Neural cell (in vitro differentiated cells): ENCODE measurements at regions not wholly inside any gene's neighbourhood (a gene's known extent, or its start where the extent isn't known, plus 50 kb on each side); places are given as distances from the start of the nearest gene placed in this dataset.

Experiments used
- H2AFZ ChIP-seq: fragments of 200-600, 300-800 bp; sonication (generic), shearing (Covaris generic); 2 replicates; pipeline ENCODE4 v1.6.0; 2014; ENCODE audit warnings: low read depth, mild to moderate bottlenecking, antibody characterized with exemption, low read length, moderate library complexity
- H3F3A ChIP-seq: fragments of 200-600 bp; shearing (Covaris generic); 2 replicates; pipeline ENCODE4 v1.6.1; 2016; ENCODE audit warnings: mild to moderate bottlenecking, moderate library complexity, mixed read lengths, antibody characterized with exemption, low read length; ENCODE audit not compliant: insufficient read depth, poor library complexity, severe bottlenecking
- H3K27ac ChIP-seq: fragments of 200-600, 300-800 bp; sonication (generic), shearing (Covaris generic); 2 replicates; pipeline ENCODE4 v1.5.1; 2014; ENCODE audit warnings: mild to moderate bottlenecking, low read length, moderate library complexity
- H3K27me3 ChIP-seq: fragments of 300-800, 200-600 bp; sonication (generic), shearing (Covaris generic); 2 replicates; pipeline ENCODE4 v1.6.0; 2014; ENCODE audit warnings: mild to moderate bottlenecking, low read depth, low read length, moderate library complexity; ENCODE audit not compliant: insufficient read depth
- H3K36me3 ChIP-seq: fragments of 300-800, 200-600 bp; sonication (generic), shearing (Covaris generic); 2 replicates; pipeline ENCODE4 v1.5.1; 2014; ENCODE audit warnings: mild to moderate bottlenecking, antibody characterized with exemption, low read length, moderate library complexity; ENCODE audit not compliant: insufficient read depth
- H3K4me2 ChIP-seq: fragments of 300-800, 200-600 bp; sonication (generic), shearing (Covaris generic); 2 replicates; pipeline ENCODE4 v1.6.0; 2014; ENCODE audit warnings: mild to moderate bottlenecking, low read length
- H3K4me3 ChIP-seq: fragments of 300-800, 200-600 bp; sonication (generic), shearing (Covaris generic); 2 replicates; pipeline ENCODE4 v1.5.1; 2014; ENCODE audit warnings: mild to moderate bottlenecking, low read length, moderate library complexity
- H3K79me2 ChIP-seq: fragments of 200-600 bp; shearing (Covaris generic); replicated peaks from 2 replicates; pipeline ENCODE4 v1.6.0; 2014; ENCODE audit warnings: mild to moderate bottlenecking, low read length, moderate library complexity; ENCODE audit not compliant: insufficient read depth
- H3K9ac ChIP-seq: fragments of 300-800, 200-600 bp; sonication (generic), shearing (Covaris generic); 2 replicates; pipeline ENCODE4 v1.6.1; 2016; ENCODE audit warnings: mild to moderate bottlenecking, low read length, mixed read lengths
- H3K9me2 ChIP-seq: fragments of 200-600 bp; shearing (Covaris generic); 2 replicates; pipeline ENCODE4 v1.6.1; 2016; ENCODE audit warnings: mild to moderate bottlenecking, low read length, mixed read lengths; ENCODE audit not compliant: insufficient read depth
- H3K9me3 ChIP-seq: fragments of 200-600, 300-800 bp; sonication (generic), shearing (Covaris generic); 2 replicates; pipeline ENCODE4 v1.6.1; 2016; ENCODE audit warnings: mild to moderate bottlenecking, mixed run types, low read length, moderate library complexity, mixed read lengths
- H4K20me1 ChIP-seq: fragments of 200-600 bp; shearing (Covaris generic); 2 replicates; pipeline ENCODE4 v1.6.1; 2016; ENCODE audit warnings: mild to moderate bottlenecking, mixed run types; ENCODE audit not compliant: insufficient read depth
- EP300 ChIP-seq: fragments of 450-650 bp; conservative IDR thresholded peaks from 2 replicates; pipeline ENCODE4 v1.6.1; 2014; ENCODE audit warnings: antibody characterized with exemption, mild to moderate bottlenecking, moderate library complexity; ENCODE audit not compliant: poor library complexity, severe bottlenecking
- EZH2 ChIP-seq: fragments of 200-600, 300-800 bp; shearing (Covaris generic), sonication (generic); IDR thresholded peaks from 2 replicates; pipeline ENCODE4 v1.6.1; 2014; ENCODE audit warnings: antibody characterized with exemption, low read length, borderline replicate concordance, mild to moderate bottlenecking; ENCODE audit not compliant: insufficient read depth, poor library complexity, severe bottlenecking
- MXI1 ChIP-seq: fragments of 450-650 bp; conservative IDR thresholded peaks from 2 replicates; pipeline ENCODE4 v1.6.1; 2014; ENCODE audit warnings: antibody characterized with exemption, mild to moderate bottlenecking; ENCODE audit not compliant: poor library complexity, severe bottlenecking
- POLR2AphosphoS5 ChIP-seq: IDR thresholded peaks from 2 replicates; pipeline ENCODE4 v1.6.1; 2012
- RAD21 ChIP-seq: fragments of 450-650 bp; conservative IDR thresholded peaks from 2 replicates; pipeline ENCODE4 v1.6.1; 2014; ENCODE audit warnings: antibody characterized with exemption, mild to moderate bottlenecking, moderate library complexity
- SMC3 ChIP-seq: fragments of 450-650 bp; conservative IDR thresholded peaks from 2 replicates; pipeline ENCODE4 v1.6.1; 2014; ENCODE audit warnings: antibody characterized with exemption, mild to moderate bottlenecking, moderate library complexity; ENCODE audit not compliant: poor library complexity
- TAF1 ChIP-seq: IDR thresholded peaks from 2 replicates; pipeline ENCODE4 v1.6.1; 2012; ENCODE audit warnings: low read depth
- TF ChIP-seq, protein P1 (sequence below): IDR thresholded peaks from 2 replicates; pipeline ENCODE4 v1.6.1; 2012; ENCODE audit warnings: borderline replicate concordance
- TF ChIP-seq, protein P2 (sequence below): fragments of 450-650 bp; IDR thresholded peaks from 2 replicates; pipeline ENCODE4 v1.5.1; 2014; ENCODE audit warnings: antibody characterized with exemption, mild to moderate bottlenecking, moderate library complexity; ENCODE audit not compliant: poor library complexity, severe bottlenecking

DNA sequence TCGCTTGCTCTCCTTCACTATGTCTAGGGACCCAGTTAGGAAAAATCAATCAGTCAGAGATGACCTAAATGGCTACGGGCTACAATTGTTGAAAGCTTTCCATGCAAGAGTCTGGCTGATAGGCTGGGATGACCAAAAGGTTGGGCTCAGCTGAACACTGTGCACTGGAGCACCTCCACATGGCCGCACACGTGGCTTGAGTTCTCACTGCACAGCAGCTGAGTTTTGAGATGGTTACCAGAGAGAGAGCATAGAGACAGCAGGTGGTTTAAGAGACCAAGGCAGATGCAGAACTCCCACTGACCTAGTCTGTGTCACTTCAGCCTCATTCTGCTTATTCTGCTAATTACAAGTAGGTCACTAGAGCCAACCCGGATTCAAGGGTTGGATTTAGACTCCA lies 2354.8 kb upstream of the C9orf72 start:
- Histone ChIP-seq H3K27ac (no peak overlapping the region), H3K79me2 (no peaks in the 10 kb centered on the region), H4K20me1 (no peaks in the 10 kb centered on the region), H3K9me2 (no peaks in the 10 kb centered on the region), H3K9ac (no peak overlapping the region), H2AFZ (no peak overlapping the region), H3K4me2 (no peak overlapping the region), H3K36me3 (no peaks in the 10 kb centered on the region), H3K27me3 (no peaks in the 10 kb centered on the region), H3F3A (no peaks in the 10 kb centered on the region), H3K4me3 (no peak overlapping the region), H3K9me3 (no peaks in the 10 kb centered on the region)
- TF ChIP-seq MXI1 (no peak), EZH2 (no peak), TAF1 (no peak), POLR2AphosphoS5 (no peak), EP300 (no peak), SMC3 (no peak), RAD21 (no peak)
- TF ChIP-seq, protein P1, sequence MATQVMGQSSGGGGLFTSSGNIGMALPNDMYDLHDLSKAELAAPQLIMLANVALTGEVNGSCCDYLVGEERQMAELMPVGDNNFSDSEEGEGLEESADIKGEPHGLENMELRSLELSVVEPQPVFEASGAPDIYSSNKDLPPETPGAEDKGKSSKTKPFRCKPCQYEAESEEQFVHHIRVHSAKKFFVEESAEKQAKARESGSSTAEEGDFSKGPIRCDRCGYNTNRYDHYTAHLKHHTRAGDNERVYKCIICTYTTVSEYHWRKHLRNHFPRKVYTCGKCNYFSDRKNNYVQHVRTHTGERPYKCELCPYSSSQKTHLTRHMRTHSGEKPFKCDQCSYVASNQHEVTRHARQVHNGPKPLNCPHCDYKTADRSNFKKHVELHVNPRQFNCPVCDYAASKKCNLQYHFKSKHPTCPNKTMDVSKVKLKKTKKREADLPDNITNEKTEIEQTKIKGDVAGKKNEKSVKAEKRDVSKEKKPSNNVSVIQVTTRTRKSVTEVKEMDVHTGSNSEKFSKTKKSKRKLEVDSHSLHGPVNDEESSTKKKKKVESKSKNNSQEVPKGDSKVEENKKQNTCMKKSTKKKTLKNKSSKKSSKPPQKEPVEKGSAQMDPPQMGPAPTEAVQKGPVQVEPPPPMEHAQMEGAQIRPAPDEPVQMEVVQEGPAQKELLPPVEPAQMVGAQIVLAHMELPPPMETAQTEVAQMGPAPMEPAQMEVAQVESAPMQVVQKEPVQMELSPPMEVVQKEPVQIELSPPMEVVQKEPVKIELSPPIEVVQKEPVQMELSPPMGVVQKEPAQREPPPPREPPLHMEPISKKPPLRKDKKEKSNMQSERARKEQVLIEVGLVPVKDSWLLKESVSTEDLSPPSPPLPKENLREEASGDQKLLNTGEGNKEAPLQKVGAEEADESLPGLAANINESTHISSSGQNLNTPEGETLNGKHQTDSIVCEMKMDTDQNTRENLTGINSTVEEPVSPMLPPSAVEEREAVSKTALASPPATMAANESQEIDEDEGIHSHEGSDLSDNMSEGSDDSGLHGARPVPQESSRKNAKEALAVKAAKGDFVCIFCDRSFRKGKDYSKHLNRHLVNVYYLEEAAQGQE: no peak
- TF ChIP-seq, protein P2, sequence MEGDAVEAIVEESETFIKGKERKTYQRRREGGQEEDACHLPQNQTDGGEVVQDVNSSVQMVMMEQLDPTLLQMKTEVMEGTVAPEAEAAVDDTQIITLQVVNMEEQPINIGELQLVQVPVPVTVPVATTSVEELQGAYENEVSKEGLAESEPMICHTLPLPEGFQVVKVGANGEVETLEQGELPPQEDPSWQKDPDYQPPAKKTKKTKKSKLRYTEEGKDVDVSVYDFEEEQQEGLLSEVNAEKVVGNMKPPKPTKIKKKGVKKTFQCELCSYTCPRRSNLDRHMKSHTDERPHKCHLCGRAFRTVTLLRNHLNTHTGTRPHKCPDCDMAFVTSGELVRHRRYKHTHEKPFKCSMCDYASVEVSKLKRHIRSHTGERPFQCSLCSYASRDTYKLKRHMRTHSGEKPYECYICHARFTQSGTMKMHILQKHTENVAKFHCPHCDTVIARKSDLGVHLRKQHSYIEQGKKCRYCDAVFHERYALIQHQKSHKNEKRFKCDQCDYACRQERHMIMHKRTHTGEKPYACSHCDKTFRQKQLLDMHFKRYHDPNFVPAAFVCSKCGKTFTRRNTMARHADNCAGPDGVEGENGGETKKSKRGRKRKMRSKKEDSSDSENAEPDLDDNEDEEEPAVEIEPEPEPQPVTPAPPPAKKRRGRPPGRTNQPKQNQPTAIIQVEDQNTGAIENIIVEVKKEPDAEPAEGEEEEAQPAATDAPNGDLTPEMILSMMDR: no peak

DNA sequence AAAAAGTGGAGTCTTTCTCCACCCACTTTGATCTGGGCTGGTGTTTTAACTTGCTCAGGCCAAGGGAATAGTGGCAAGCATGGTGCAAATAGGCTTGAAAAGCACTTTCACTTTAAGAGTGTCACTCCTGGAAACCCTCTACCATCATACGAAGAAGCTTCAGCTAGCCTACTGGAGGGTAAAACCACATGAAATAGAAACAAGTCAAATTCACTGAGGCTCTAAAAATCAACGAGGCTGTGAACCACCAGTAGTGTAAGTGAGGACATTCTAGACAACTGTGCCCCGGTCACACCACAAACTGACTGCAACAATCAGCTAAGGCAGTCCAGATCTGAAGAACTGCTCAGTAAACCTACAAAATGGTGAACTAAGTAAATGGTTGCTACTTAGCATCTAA lies 2366.3 kb upstream of the C9orf72 start:
- no peaks in the 10 kb centered on the region for H3K79me2 ChIP-seq
- H3K4me2 ChIP-seq: no peak overlapping the region
- no peak overlapping the region for H3K9ac ChIP-seq
- no peak overlapping the region for H2AFZ ChIP-seq
- TF ChIP-seq EP300 (no peak), TAF1 (no peak), POLR2AphosphoS5 (no peak), EZH2 (no peak), SMC3 (no peak), MXI1 (no peak), RAD21 (no peak)
- TF ChIP-seq, protein P1: no peak
- TF ChIP-seq, protein P2: no peak
- H3F3A ChIP-seq: no peaks in the 10 kb centered on the region
- no peaks in the 10 kb centered on the region for H4K20me1 ChIP-seq
- H3K9me2 ChIP-seq: no peaks in the 10 kb centered on the region
- H3K36me3 ChIP-seq: no peaks in the 10 kb centered on the region
- no peak overlapping the region for H3K27ac ChIP-seq
- H3K9me3 ChIP-seq: peaks cover 3% of the 10 kb centered on the region
- no peak overlapping the region for H3K4me3 ChIP-seq
- no peaks in the 10 kb centered on the region for H3K27me3 ChIP-seq
